ENCODE measurements at regions not wholly inside any gene's neighbourhood (a gene's known extent, or its start where the extent isn't known, plus 50 kb on each side); places are given as distances from the start of the nearest gene placed in this dataset.

- WGBS, 3 donors: 85 to 91% (median 91%) methylated on average over 3 of the region's 3 CpGs
- Histone ChIP-seq H3K9me3 (no peaks in the 10 kb centered on the region), H3K4me1 (ENCODE audit: insufficient read depth) (no peaks in the 10 kb centered on the region), H3K36me3 (no peaks in the 10 kb centered on the region), H3K4me3 (no peak overlapping the region), H3K27me3 (no peaks in the 10 kb centered on the region), H3K27ac (no peak overlapping the region)
- no peak for DNase-seq
- TF ChIP-seq POLR2A (IDR thresholded peaks at IDR 0.05): no peak
- no peak for TF ChIP-seq CTCF (IDR thresholded peaks at IDR 0.05)
- TF ChIP-seq EP300 (IDR thresholded peaks at IDR 0.05): no peak
- intact Hi-C loops (cut with DNase I): no loop called here
Observed at GRCh38 chr21:14678973-14679574, 133.0 kb upstream of the SAMSN1 start.

- H3K4me1 ChIP-seq (ENCODE audit: insufficient read depth): no peaks in the 10 kb centered on the region
- no peak for TF ChIP-seq EP300 (IDR thresholded peaks at IDR 0.05)
- TF ChIP-seq CTCF (IDR thresholded peaks at IDR 0.05): no peak
- no peak for TF ChIP-seq POLR2A (IDR thresholded peaks at IDR 0.05)
- WGBS, 3 donors: 88 to 90% (median 88%) methylated on average over 9 of the region's 9 CpGs
- H3K9me3 ChIP-seq: no peaks in the 10 kb centered on the region
- no peaks in the 10 kb centered on the region for H3K36me3 ChIP-seq
- H3K4me3 ChIP-seq: no peak overlapping the region
- H3K27ac ChIP-seq: no peak overlapping the region
- DNase-seq: no peak
- no peaks in the 10 kb centered on the region for H3K27me3 ChIP-seq
- intact Hi-C loops (cut with DNase I): no loop called here
Observed at GRCh38 chr21:14677639-14678179, 131.6 kb upstream of the SAMSN1 start.

GRCh38 chr21:14677013-14677412 is 130.9 kb upstream of the SAMSN1 start:
- no peak for DNase-seq
- no peaks in the 10 kb centered on the region for H3K4me1 ChIP-seq (ENCODE audit: insufficient read depth)
- H3K27ac ChIP-seq: no peak overlapping the region
- TF ChIP-seq POLR2A (IDR thresholded peaks at IDR 0.05) (no peak), EP300 (IDR thresholded peaks at IDR 0.05) (no peak), CTCF (IDR thresholded peaks at IDR 0.05) (no peak)
- H3K36me3 ChIP-seq: no peaks in the 10 kb centered on the region
- intact Hi-C loops (cut with DNase I): no loop called here
- no peaks in the 10 kb centered on the region for H3K27me3 ChIP-seq
- H3K4me3 ChIP-seq: no peak overlapping the region
- H3K9me3 ChIP-seq: no peaks in the 10 kb centered on the region

- H3K9me3 ChIP-seq: no peaks in the 10 kb centered on the region
- H3K27me3 ChIP-seq: no peaks in the 10 kb centered on the region
- H3K27ac ChIP-seq: no peak overlapping the region
- no peaks in the 10 kb centered on the region for H3K36me3 ChIP-seq
- TF ChIP-seq EP300 (IDR thresholded peaks at IDR 0.05) (no peak), POLR2A (IDR thresholded peaks at IDR 0.05) (no peak), CTCF (IDR thresholded peaks at IDR 0.05) (no peak)
- no peak for DNase-seq
- no peak overlapping the region for H3K4me3 ChIP-seq
- WGBS, 3 donors: 56 to 65% (median 57%) methylated on average over 7 of the region's 7 CpGs
- no peaks in the 10 kb centered on the region for H3K4me1 ChIP-seq (ENCODE audit: insufficient read depth)
- intact Hi-C loops (cut with DNase I): no loop called here
Observed at GRCh38 chr21:14675774-14676530, 129.8 kb upstream of the SAMSN1 start.
